ENCODE measurements at regions not wholly inside any gene's neighbourhood (a gene's known extent, or its start where the extent isn't known, plus 50 kb on each side); places are given as distances from the start of the nearest gene placed in this dataset.

- Histone ChIP-seq H3K56ac (replicated peaks; ENCODE audit: insufficient read length, low read depth, low read length) (no peak overlapping the region), H4K20me1 (replicated peaks in 1 of 2; ENCODE audit: control insufficient read depth in 1 of 2, insufficient read depth in 2 of 2, low read length in 2 of 2) (peaks cover 0 to 3% of the 10 kb centered on the region in 2 experiments), H2BK12ac (ENCODE audit: low read depth, low read length) (no peak overlapping the region), H3K79me2 (ENCODE audit: control insufficient read depth in 1 of 2, insufficient read depth in 2 of 2, low read length in 2 of 2) (no peaks in the 10 kb centered on the region), H2AK5ac (ENCODE audit: low read depth, low read length) (no peak overlapping the region), H3K23ac (ENCODE audit: insufficient read length) (no peak overlapping the region), H3K23me2 (ENCODE audit: low read depth, low read length) (peaks cover 2% of the 10 kb centered on the region; the same call in 1 of the 2 replicates), H4K91ac (replicated peaks; ENCODE audit: insufficient read length, low read length) (no peak overlapping the region), H2BK15ac (ENCODE audit: low read length) (no peak overlapping the region), H3K4me3 (ENCODE audit: extremely low read depth in 1 of 4, insufficient read depth in 2 of 4, low read depth in 3 of 4, low read length in 4 of 4) (no peak overlapping the region), H4K5ac (ENCODE audit: insufficient read length, low read depth, low read length) (no peak overlapping the region), H2BK5ac (ENCODE audit: low read depth, low read length) (no peak overlapping the region), H3K27me3 (replicated peaks in 1 of 4; ENCODE audit: control insufficient read depth in 3 of 4, extremely low read depth in 1 of 4, insufficient read depth in 3 of 4, low read length in 3 of 4) (no peaks in the 10 kb centered on the region), H3K4ac (replicated peaks; ENCODE audit: insufficient read length, low read depth, low read length) (no peak overlapping the region), H2BK20ac (ENCODE audit: low read length) (no peak overlapping the region), H3K9me3 (ENCODE audit: insufficient read depth in 2 of 2, low read depth in 1 of 2, low read length in 1 of 2) (peaks cover 16 to 23% of the 10 kb centered on the region in 2 experiments), H3K27ac (ENCODE audit: low read depth, low read length) (0 out of 2 replicates have a peak overlapping the region, but pooled peaks have one; percentile 15), H3K79me1 (ENCODE audit: low read depth, low read length) (no peaks in the 10 kb centered on the region), H3K4me2 (ENCODE audit: insufficient read depth in 1 of 2, low read depth in 2 of 2, low read length in 2 of 2) (no peak overlapping the region), H3K18ac (ENCODE audit: extremely low read depth, low read length) (no peak overlapping the region), H4K8ac (ENCODE audit: extremely low read depth, insufficient read depth, low read length) (no peak overlapping the region), H3K4me1 (replicated peaks in 1 of 4; ENCODE audit: control insufficient read depth in 3 of 4, insufficient read depth in 4 of 4, low read length in 3 of 4) (peaks cover 0 to 7% (median 3%) of the 10 kb centered on the region in 4 experiments; a peak in 4 of 7 replicates), H3K9ac (replicated peaks in 1 of 4; ENCODE audit: extremely low read depth in 1 of 4, low read depth in 3 of 4, low read length in 3 of 4) (no peak overlapping the region), H3K36me3 (ENCODE audit: control insufficient read depth in 2 of 4, insufficient read depth in 4 of 4, low read length in 3 of 4) (peaks cover 0 to 4% (median 1%) of the 10 kb centered on the region in 4 experiments; a peak in 1 of 8 replicates), H3K14ac (ENCODE audit: insufficient read length) (no peak overlapping the region), H2AFZ (ENCODE audit: low read length) (no peak overlapping the region), H2BK120ac (replicated peaks; ENCODE audit: low read depth, low read length) (no peak overlapping the region)
- no peak for DNase-seq (ENCODE audit: low read depth in 1 of 2, low spot score in 2 of 2)
- ChIA-PET CTCF (ENCODE audit: partially characterized antibody) (interaction anchor here (0.5 to 6.0 kb wide), 4 partner anchors 9 to 295 kb away, joined by 4 to 30 read pairs (median 7); no protein-coding TSS in a partner anchor), POLR2A (ENCODE audit: partially characterized antibody) (no interaction called here)
- 80% methylated on average over 8 of the region's 8 CpGs; no CpG with 5 or more reads in 1 of the 2 experiments for WGBS, 2 experiments (ENCODE audit: extremely low coverage in 1 of 2, insufficient coverage in 1 of 2, insufficient read length in 1 of 2, insufficient replicate concordance in 2 of 2, low coverage in 1 of 2, low lambda C conversion rate in 2 of 2, missing lambda C conversion rate in 1 of 2)
- FAIRE-seq = no peak
- TF ChIP-seq CBX5 (IDR thresholded peaks at IDR 0.05; ENCODE audit: low read depth, low read length) (no peak), EGR1 (IDR thresholded peaks at IDR 0.05; ENCODE audit: borderline replicate concordance, low read depth, low read length) (no peak), SP1 (IDR thresholded peaks at IDR 0.05; ENCODE audit: low read depth, low read length) (no peak), TAF7 (optimal IDR thresholded peaks at IDR 0.05; ENCODE audit: borderline replicate concordance, low read depth, low read length) (no peak), JUND (IDR thresholded peaks at IDR 0.05; ENCODE audit: low read length) (no peak), RFX5 (IDR thresholded peaks at IDR 0.05; ENCODE audit: borderline replicate concordance, low read depth, low read length) (no peak), SRF (IDR thresholded peaks at IDR 0.05; ENCODE audit: low read depth, low read length) (no peak)
- TF ChIP-seq, protein P1, sequence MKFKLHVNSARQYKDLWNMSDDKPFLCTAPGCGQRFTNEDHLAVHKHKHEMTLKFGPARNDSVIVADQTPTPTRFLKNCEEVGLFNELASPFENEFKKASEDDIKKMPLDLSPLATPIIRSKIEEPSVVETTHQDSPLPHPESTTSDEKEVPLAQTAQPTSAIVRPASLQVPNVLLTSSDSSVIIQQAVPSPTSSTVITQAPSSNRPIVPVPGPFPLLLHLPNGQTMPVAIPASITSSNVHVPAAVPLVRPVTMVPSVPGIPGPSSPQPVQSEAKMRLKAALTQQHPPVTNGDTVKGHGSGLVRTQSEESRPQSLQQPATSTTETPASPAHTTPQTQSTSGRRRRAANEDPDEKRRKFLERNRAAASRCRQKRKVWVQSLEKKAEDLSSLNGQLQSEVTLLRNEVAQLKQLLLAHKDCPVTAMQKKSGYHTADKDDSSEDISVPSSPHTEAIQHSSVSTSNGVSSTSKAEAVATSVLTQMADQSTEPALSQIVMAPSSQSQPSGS (IDR thresholded peaks at IDR 0.05; ENCODE audit: low read length) = no peak
- TF ChIP-seq, protein P2, sequence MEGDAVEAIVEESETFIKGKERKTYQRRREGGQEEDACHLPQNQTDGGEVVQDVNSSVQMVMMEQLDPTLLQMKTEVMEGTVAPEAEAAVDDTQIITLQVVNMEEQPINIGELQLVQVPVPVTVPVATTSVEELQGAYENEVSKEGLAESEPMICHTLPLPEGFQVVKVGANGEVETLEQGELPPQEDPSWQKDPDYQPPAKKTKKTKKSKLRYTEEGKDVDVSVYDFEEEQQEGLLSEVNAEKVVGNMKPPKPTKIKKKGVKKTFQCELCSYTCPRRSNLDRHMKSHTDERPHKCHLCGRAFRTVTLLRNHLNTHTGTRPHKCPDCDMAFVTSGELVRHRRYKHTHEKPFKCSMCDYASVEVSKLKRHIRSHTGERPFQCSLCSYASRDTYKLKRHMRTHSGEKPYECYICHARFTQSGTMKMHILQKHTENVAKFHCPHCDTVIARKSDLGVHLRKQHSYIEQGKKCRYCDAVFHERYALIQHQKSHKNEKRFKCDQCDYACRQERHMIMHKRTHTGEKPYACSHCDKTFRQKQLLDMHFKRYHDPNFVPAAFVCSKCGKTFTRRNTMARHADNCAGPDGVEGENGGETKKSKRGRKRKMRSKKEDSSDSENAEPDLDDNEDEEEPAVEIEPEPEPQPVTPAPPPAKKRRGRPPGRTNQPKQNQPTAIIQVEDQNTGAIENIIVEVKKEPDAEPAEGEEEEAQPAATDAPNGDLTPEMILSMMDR (IDR thresholded peaks at IDR 0.05; ENCODE audit: control extremely low read depth in 1 of 3, insufficient read depth in 1 of 3, low read depth in 1 of 3, low read length in 3 of 3) = no peak
These were observed 128.4 kb upstream of the SMAD3 start for GRCh38 chr15:66936861-66937582.
